Neutrophil (primary cell): ENCODE measurements at regions not wholly inside any gene's neighbourhood (a gene's known extent, or its start where the extent isn't known, plus 50 kb on each side); places are given as distances from the start of the nearest gene placed in this dataset.

Experiments
- H3K27ac ChIP-seq: fragments of 200-600 bp; sonication (generic); 2 replicates; pipeline ENCODE4 v1.5.1; 2016; ENCODE audit warnings: mild to moderate bottlenecking, moderate library complexity
- H3K27me3 ChIP-seq: fragments of 200-600 bp; sonication (generic); 2 replicates; pipeline ENCODE4 v1.6.0; 2016; ENCODE audit warnings: mild to moderate bottlenecking
- H3K36me3 ChIP-seq: fragments of 200-600 bp; sonication (generic); 2 replicates; pipeline ENCODE4 v1.5.1; 2017
- H3K4me1 ChIP-seq, 2 experiments: fragments of 200-600 bp in 1 of 2; sonication (generic) in 1 of 2; 1 replicate in 1 of 2; 2 replicates in 1 of 2; pipeline versions ENCODE4 v1.5.1 to v1.6.1; 2013 to 2016; ENCODE audit warnings: low read depth in 1 of 2, low read length in 1 of 2, mild to moderate bottlenecking in 1 of 2, moderate library complexity in 1 of 2; ENCODE audit not compliant: control insufficient read depth in 1 of 2, insufficient read depth in 1 of 2
- H3K4me3 ChIP-seq, 2 experiments: fragments of 200-600 bp in 1 of 2; sonication (generic) in 1 of 2; 1 replicate in 1 of 2; 2 replicates in 1 of 2; pipeline ENCODE4 v1.5.1; 2013 to 2016; ENCODE audit warnings: low read depth in 1 of 2, low read length in 1 of 2, mild to moderate bottlenecking in 1 of 2, moderate library complexity in 1 of 2
- H3K9me3 ChIP-seq: fragments of 200-600 bp; sonication (generic); 2 replicates; pipeline ENCODE4 v1.5.1; 2016
- TF ChIP-seq, protein P1 (sequence below): fragments of 200-600 bp; sonication (generic); IDR thresholded peaks from 2 replicates; pipeline ENCODE4 v1.5.1; 2016; ENCODE audit warnings: antibody characterized with exemption

- Histone ChIP-seq H3K4me3 (no peak overlapping the region), H3K9me3 (no peaks in the 10 kb centered on the region), H3K27me3 (no peaks in the 10 kb centered on the region), H3K27ac (no peak overlapping the region), H3K36me3 (no peaks in the 10 kb centered on the region), H3K4me1 (peaks cover 12% of the 10 kb centered on the region in 2 experiments)
- TF ChIP-seq, protein P1, sequence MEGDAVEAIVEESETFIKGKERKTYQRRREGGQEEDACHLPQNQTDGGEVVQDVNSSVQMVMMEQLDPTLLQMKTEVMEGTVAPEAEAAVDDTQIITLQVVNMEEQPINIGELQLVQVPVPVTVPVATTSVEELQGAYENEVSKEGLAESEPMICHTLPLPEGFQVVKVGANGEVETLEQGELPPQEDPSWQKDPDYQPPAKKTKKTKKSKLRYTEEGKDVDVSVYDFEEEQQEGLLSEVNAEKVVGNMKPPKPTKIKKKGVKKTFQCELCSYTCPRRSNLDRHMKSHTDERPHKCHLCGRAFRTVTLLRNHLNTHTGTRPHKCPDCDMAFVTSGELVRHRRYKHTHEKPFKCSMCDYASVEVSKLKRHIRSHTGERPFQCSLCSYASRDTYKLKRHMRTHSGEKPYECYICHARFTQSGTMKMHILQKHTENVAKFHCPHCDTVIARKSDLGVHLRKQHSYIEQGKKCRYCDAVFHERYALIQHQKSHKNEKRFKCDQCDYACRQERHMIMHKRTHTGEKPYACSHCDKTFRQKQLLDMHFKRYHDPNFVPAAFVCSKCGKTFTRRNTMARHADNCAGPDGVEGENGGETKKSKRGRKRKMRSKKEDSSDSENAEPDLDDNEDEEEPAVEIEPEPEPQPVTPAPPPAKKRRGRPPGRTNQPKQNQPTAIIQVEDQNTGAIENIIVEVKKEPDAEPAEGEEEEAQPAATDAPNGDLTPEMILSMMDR = no peak
These were observed 152.8 kb downstream of the BCL11A start for GRCh38 chr2:60400462-60401246.

DNA sequence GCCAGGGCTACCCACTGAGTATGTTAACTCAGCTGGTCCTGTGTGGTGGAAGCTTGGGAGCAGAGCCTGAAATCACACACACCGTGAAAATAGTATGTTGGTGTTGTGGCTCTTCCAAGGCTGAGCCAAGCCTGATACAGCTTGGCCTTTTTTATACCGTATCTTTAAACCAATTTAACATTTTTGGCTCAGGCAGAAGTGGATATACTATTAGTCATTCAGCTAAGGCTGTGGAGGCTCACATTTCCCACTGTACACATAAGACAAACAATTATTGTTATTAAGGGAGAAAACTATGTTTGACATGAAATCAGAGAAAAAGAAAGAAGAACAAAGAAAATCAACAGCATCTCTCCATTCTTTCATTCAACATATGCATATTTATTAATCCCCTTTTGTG lies 159.0 kb downstream of the BCL11A start:
- no peaks in the 10 kb centered on the region for H3K4me1 ChIP-seq
- TF ChIP-seq, protein P1 = no peak
- no peaks in the 10 kb centered on the region for H3K27me3 ChIP-seq
- no peak overlapping the region for H3K4me3 ChIP-seq
- H3K27ac ChIP-seq = no peak overlapping the region
- no peaks in the 10 kb centered on the region for H3K36me3 ChIP-seq
- H3K9me3 ChIP-seq = no peaks in the 10 kb centered on the region

- H3K27me3 ChIP-seq = no peaks in the 10 kb centered on the region
- H3K4me1 ChIP-seq = peaks cover 0 to 2% of the 10 kb centered on the region in 2 experiments
- H3K4me3 ChIP-seq = no peak overlapping the region
- H3K9me3 ChIP-seq = no peaks in the 10 kb centered on the region
- TF ChIP-seq, protein P1 = no peak
- no peak overlapping the region for H3K27ac ChIP-seq
- H3K36me3 ChIP-seq = no peaks in the 10 kb centered on the region
These were observed 161.6 kb downstream of the BCL11A start for GRCh38 chr2:60391649-60392375.

DNA sequence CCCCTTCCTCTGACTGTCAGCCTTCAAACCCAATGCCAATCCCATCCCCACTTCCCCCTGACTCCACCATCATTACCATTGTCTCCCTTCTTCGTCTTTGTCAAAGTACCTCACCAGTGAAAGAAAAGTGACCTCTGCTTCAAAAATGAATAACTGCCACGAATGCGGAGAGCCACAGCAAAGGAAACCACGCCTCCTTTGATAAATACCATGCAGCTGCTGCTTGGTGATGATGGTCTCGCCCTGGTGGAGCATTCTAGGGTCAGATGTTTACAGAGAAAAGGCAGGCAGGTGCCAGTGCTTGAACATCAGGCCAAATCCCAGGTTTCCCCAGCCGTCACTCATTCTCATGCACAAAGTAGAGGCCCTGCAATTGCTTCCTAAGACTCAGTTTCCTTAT lies 162.2 kb downstream of the BCL11A start:
- no peaks in the 10 kb centered on the region for H3K36me3 ChIP-seq
- peaks cover 3 to 8% of the 10 kb centered on the region in 2 experiments for H3K4me1 ChIP-seq
- H3K27me3 ChIP-seq = no peaks in the 10 kb centered on the region
- H3K4me3 ChIP-seq = no peak overlapping the region
- TF ChIP-seq, protein P1 = no peak
- H3K27ac ChIP-seq = no peak overlapping the region
- H3K9me3 ChIP-seq = no peaks in the 10 kb centered on the region

- Histone ChIP-seq H3K9me3 (no peaks in the 10 kb centered on the region), H3K27ac (peak overlapping the region; percentile 80), H3K36me3 (no peaks in the 10 kb centered on the region), H3K4me1 (peaks cover 40 to 47% of the 10 kb centered on the region in 2 experiments), H3K4me3 (peak overlapping the region in 1 of 2 experiments; percentile 40), H3K27me3 (no peaks in the 10 kb centered on the region)
- TF ChIP-seq, protein P1 = no peak
These were observed 167.0 kb downstream of the BCL11A start for GRCh38 chr2:60386436-60386835.
